ENCODE measurements at regions not wholly inside any gene's neighbourhood (a gene's known extent, or its start where the extent isn't known, plus 50 kb on each side); places are given as distances from the start of the nearest gene placed in this dataset.
A peak's percentile ranks its signal among the peaks of the same experiment; 100 is the strongest.
"Not testable (repeated sequence)": the region's sequence is repeated elsewhere in the genome, so short reads cannot be mapped to it uniquely, and the experiment has no call there.

- no peak for TF ChIP-seq CTCF (IDR thresholded peaks at IDR 0.05)
- no peak for DNase-seq (ENCODE audit: low spot score)
These were observed 105.6 kb upstream of the FOXA2 start for GRCh38 chr20:22690000-22690399.

GRCh38 chr20:22690616-22691179 is 106.3 kb upstream of the FOXA2 start:
- DNase-seq (ENCODE audit: low spot score) = no peak
- TF ChIP-seq CTCF (IDR thresholded peaks at IDR 0.05) = no peak
- ATAC-seq (ENCODE audit: low FRiP score) = no peak

More at GRCh38 chr20:22690000-22690399, 105.6 kb upstream of the FOXA2 start:
- ATAC-seq (ENCODE audit: low FRiP score) = no peak

GRCh38 chr20:22691369-22692118 is 107.2 kb upstream of the FOXA2 start:
- no peak for DNase-seq (ENCODE audit: low spot score)

GRCh38 chr20:22692119-22692475 is 107.7 kb upstream of the FOXA2 start:
- ATAC-seq (ENCODE audit: low FRiP score) = no peak
- no peak for TF ChIP-seq CTCF (IDR thresholded peaks at IDR 0.05)
- no peak for DNase-seq (ENCODE audit: low spot score)

More at GRCh38 chr20:22691369-22692118, 107.2 kb upstream of the FOXA2 start:
- TF ChIP-seq CTCF (IDR thresholded peaks at IDR 0.05) = peak in 2 of 3 donors; percentile 47 to 82
- ATAC-seq (ENCODE audit: low FRiP score) = peak; percentile 85

- DNase-seq (ENCODE audit: low spot score); ATAC-seq (ENCODE audit: low FRiP score): not testable (repeated sequence)
These were observed 108.2 kb upstream of the FOXA2 start for GRCh38 chr20:22692620-22693019.

- no peak for TF ChIP-seq CTCF (IDR thresholded peaks at IDR 0.05)
- DNase-seq (ENCODE audit: low spot score) = no peak
- no peak for ATAC-seq (ENCODE audit: low FRiP score)
These were observed 112.4 kb upstream of the FOXA2 start for GRCh38 chr20:22696759-22697158.

- ATAC-seq (ENCODE audit: low FRiP score) (no peak), DNase-seq (ENCODE audit: low spot score) (no peak)
- no peak for TF ChIP-seq CTCF (IDR thresholded peaks at IDR 0.05)
These were observed 114.0 kb upstream of the FOXA2 start for GRCh38 chr20:22698259-22698842.
